Endodermal cell (in vitro differentiated cells): ENCODE measurements at regions not wholly inside any gene's neighbourhood (a gene's known extent, or its start where the extent isn't known, plus 50 kb on each side); places are given as distances from the start of the nearest gene placed in this dataset.
A peak's percentile ranks its signal among the peaks of the same experiment; 100 is the strongest.

ENCODE experiments used
- DNase-seq: peaks from one replicate; pipeline ENCODE4 v3.0.0-alpha.2; 2017
- H3K27ac ChIP-seq: 2 replicates; pipeline ENCODE4 v1.5.1; 2013; ENCODE audit warnings: mild to moderate bottlenecking, low read depth, low read length, moderate library complexity
- H3K27me3 ChIP-seq: 2 replicates; pipeline ENCODE4 v1.6.1; 2013; ENCODE audit warnings: mild to moderate bottlenecking, low read length, moderate library complexity; ENCODE audit not compliant: insufficient read depth, control insufficient read depth, poor library complexity, severe bottlenecking
- H3K36me3 ChIP-seq: 2 replicates; pipeline ENCODE4 v1.7.0; 2013; ENCODE audit warnings: mild to moderate bottlenecking, low read length, moderate library complexity; ENCODE audit not compliant: control insufficient read depth, insufficient read depth
- H3K4me1 ChIP-seq: one replicate; pipeline ENCODE4 v1.7.0; 2013; ENCODE audit warnings: low read length; ENCODE audit not compliant: control insufficient read depth, insufficient read depth
- H3K4me3 ChIP-seq: 2 replicates; pipeline ENCODE4 v1.5.1; 2013; ENCODE audit warnings: mild to moderate bottlenecking, low read length, moderate library complexity
- H3K9ac ChIP-seq: 2 replicates; pipeline ENCODE4 v1.6.1; 2013; ENCODE audit warnings: mild to moderate bottlenecking, low read length, moderate library complexity; ENCODE audit not compliant: poor library complexity, severe bottlenecking; ENCODE audit errors: extremely low read depth
- H3K9me3 ChIP-seq: 2 replicates; pipeline ENCODE4 v1.6.1; 2013; ENCODE audit warnings: mild to moderate bottlenecking, low read length, moderate library complexity; ENCODE audit not compliant: control insufficient read depth
- H3K27ac Mint-ChIP-seq: 2 replicates; pipeline ENCODE4 v1.8.0; 2020; ENCODE audit warnings: mixed read lengths
- H3K27me3 Mint-ChIP-seq: 2 replicates; pipeline ENCODE4 v1.8.0; 2021; ENCODE audit warnings: mild to moderate bottlenecking, mixed read lengths; ENCODE audit not compliant: insufficient read depth
- H3K36me3 Mint-ChIP-seq: 2 replicates; pipeline ENCODE4 v1.8.0; 2020; ENCODE audit warnings: low read depth, mixed read lengths
- H3K4me1 Mint-ChIP-seq: 2 replicates; pipeline ENCODE4 v1.8.0; 2020; ENCODE audit warnings: mixed read lengths
- H3K4me3 Mint-ChIP-seq: 2 replicates; pipeline ENCODE4 v1.8.0; 2020; ENCODE audit warnings: mild to moderate bottlenecking, moderate library complexity, mixed read lengths
- H3K9me3 Mint-ChIP-seq: 2 replicates; pipeline ENCODE4 v1.8.0; 2020; ENCODE audit warnings: mild to moderate bottlenecking, mixed read lengths
- CTCF ChIP-seq: fragments of 200-600 bp; sonication (generic); conservative IDR thresholded peaks from 2 replicates; pipeline ENCODE4 v1.5.0; 2021; ENCODE audit warnings: antibody characterized with exemption, mild to moderate bottlenecking
- WGBS, 2 experiments: methylation state at CpG; one replicate each; pipeline versions ENCODE4 v1.1.5 to v1.1.7; 2013; ENCODE audit warnings: missing lambda C conversion rate in 2 of 2, mixed read lengths in 1 of 2; ENCODE audit not compliant: insufficient coverage in 1 of 2, insufficient read length in 1 of 2; 5-methylcytosine and 5-hydroxymethylcytosine counted together

DNA sequence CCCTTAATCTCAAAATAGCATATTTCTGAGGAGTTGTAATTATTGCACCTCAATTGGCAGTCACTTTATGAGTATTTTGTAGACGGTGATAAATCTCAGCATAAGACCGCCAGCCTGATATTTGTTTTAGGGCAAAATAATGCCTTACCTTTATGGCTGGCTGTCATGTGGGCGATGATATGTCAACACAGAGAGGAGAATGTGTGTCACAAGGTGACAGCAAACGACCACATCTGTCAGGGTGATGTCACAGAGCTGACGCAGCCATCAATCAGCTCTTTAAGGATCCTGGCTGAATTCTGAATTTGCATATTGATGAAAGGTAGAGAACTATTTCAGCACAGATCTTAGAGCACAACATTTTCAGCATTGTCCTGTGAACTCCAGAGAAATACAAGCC lies 209.7 kb downstream of the CEP135 start:
- no peaks in the 10 kb centered on the region for H3K36me3 ChIP-seq

GRCh38 chr4:56156141-56156540 lies 207.4 kb downstream of the CEP135 start:
- peak; percentile 38 for TF ChIP-seq CTCF
- no peaks in the 10 kb centered on the region for H3K27me3 ChIP-seq
- Mint-ChIP-seq H3K4me3 (no peak overlapping the region), H3K4me1 (peaks cover 5% of the 10 kb centered on the region), H3K9me3 (no peaks in the 10 kb centered on the region), H3K27ac (no peak overlapping the region), H3K36me3 (no peaks in the 10 kb centered on the region), H3K27me3 (no peaks in the 10 kb centered on the region)
- DNase-seq, result peak; percentile 81
- H3K9me3 ChIP-seq, result no peaks in the 10 kb centered on the region
- WGBS, 2 experiments, result 85 to 88% methylated on average over 3 to 6 of the region's 6 CpGs
- H3K4me1 ChIP-seq, result no peaks in the 10 kb centered on the region
- H3K4me3 ChIP-seq, result no peak overlapping the region
- H3K36me3 ChIP-seq, result no peaks in the 10 kb centered on the region
- no peak overlapping the region for H3K27ac ChIP-seq
- H3K9ac ChIP-seq, result no peak overlapping the region

More for the DNA sequence above, 209.7 kb downstream of the CEP135 start:
- H3K9me3 ChIP-seq, result no peaks in the 10 kb centered on the region
- no peak overlapping the region for H3K4me3 ChIP-seq
- H3K27ac ChIP-seq, result no peak overlapping the region
- 88 to 98% methylated on average over 5 of the region's 5 CpGs for WGBS, 2 experiments
- no peak for TF ChIP-seq CTCF
- Mint-ChIP-seq H3K27ac (no peak overlapping the region), H3K4me1 (peaks cover 5% of the 10 kb centered on the region), H3K36me3 (no peaks in the 10 kb centered on the region), H3K27me3 (no peaks in the 10 kb centered on the region), H3K9me3 (no peaks in the 10 kb centered on the region), H3K4me3 (no peak overlapping the region)
- DNase-seq, result no peak
- H3K9ac ChIP-seq, result no peak overlapping the region
- no peaks in the 10 kb centered on the region for H3K4me1 ChIP-seq
- H3K27me3 ChIP-seq, result no peaks in the 10 kb centered on the region

DNA sequence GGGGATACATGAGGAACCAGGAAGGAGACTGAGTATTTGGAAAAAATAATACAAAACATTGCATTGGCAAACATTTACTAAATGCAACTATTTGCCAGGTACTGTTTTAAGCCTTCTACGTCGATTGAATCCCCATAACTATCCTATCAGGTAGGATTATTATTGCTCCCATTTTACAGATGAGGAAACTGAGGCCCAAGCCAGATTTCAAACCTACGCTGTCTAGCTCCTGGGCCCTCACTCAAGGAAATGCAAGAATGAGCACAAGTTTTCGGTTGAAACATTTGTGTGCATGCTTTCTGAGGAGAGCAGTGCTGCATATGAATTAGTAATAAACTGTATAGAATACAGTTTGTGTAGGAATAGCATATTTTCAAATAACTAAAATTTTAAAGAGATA lies 206.7 kb downstream of the CEP135 start:
- Histone ChIP-seq H3K27me3 (no peaks in the 10 kb centered on the region), H3K9ac (no peak overlapping the region), H3K4me3 (no peak overlapping the region), H3K9me3 (no peaks in the 10 kb centered on the region), H3K36me3 (no peaks in the 10 kb centered on the region), H3K4me1 (no peaks in the 10 kb centered on the region), H3K27ac (no peak overlapping the region)
- Mint-ChIP-seq H3K9me3 (no peaks in the 10 kb centered on the region), H3K4me3 (no peak overlapping the region), H3K4me1 (peaks cover 5% of the 10 kb centered on the region), H3K27me3 (no peaks in the 10 kb centered on the region), H3K36me3 (no peaks in the 10 kb centered on the region), H3K27ac (no peak overlapping the region)
- no peak for DNase-seq
- TF ChIP-seq CTCF, result no peak
- WGBS, 2 experiments, result 97 to 100% methylated on average over 2 to 4 of the region's 4 CpGs
